ENCODE measurements at regions not wholly inside any gene's neighbourhood (a gene's known extent, or its start where the extent isn't known, plus 50 kb on each side); places are given as distances from the start of the nearest gene placed in this dataset.
"Not testable (repeated sequence)": the region's sequence is repeated elsewhere in the genome, so short reads cannot be mapped to it uniquely, and the experiment has no call there.

DNA sequence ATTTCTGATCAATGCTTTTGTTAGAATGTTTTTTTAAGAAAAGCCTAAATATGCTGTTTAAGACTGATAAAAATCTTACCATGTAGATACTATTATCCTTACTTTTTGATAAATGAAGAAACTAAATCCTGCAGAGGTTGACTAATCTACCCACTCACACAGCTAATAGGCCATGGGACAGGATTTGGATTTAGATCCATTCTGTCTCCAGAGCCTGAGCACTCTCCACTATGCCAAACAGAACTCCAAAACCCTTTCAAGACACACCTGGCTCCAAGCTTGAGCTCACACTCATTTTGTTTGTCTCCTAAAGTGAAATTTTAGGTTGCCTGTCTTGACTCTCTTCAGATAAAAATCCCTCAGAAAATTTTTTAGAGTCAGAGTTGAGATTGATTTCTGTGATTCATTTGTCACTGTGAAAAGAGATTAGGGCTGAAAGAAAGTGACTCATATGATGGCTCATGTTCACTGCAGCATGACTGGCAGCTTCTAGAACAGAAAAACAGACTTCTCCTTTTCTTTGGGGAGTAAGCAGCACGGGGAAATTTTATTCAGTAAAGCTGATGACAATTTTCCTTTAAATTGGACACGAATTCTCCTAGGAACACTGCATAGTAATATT is 132.3 kb upstream of the POT1 start:
- Histone ChIP-seq H3K27ac (no peak overlapping the region), H2AFZ (replicated peaks) (no peak overlapping the region)
- H3K27ac Mint-ChIP-seq, result no peak overlapping the region

GRCh38 chr7:125061083-125061745 is 131.6 kb upstream of the POT1 start:
- not testable (repeated sequence) for H2AFZ ChIP-seq (replicated peaks)

More for the DNA sequence above, 132.3 kb upstream of the POT1 start:
- H3K9ac ChIP-seq, result no peak overlapping the region
- no peaks in the 10 kb centered on the region for H3K27me3 ChIP-seq
- no peak overlapping the region for H3K4me3 ChIP-seq
- DNase-seq (ENCODE audit: low spot score), result peak; percentile 7
- no peaks in the 10 kb centered on the region for H3K36me3 ChIP-seq
- no peaks in the 10 kb centered on the region for H3K9me3 ChIP-seq (ENCODE audit: low read depth)
- Mint-ChIP-seq H3K4me1 (peaks cover 19% of the 10 kb centered on the region), H3K4me3 (no peak overlapping the region), H3K36me3 (no peaks in the 10 kb centered on the region), H3K27me3 (ENCODE audit: insufficient read depth, low read depth) (no peaks in the 10 kb centered on the region), H3K9me3 (no peaks in the 10 kb centered on the region)
- H3K79me2 ChIP-seq (ENCODE audit: low read depth), result no peaks in the 10 kb centered on the region
- H3K4me2 ChIP-seq, result no peak overlapping the region
- H3K4me1 ChIP-seq, result no peaks in the 10 kb centered on the region
- TF ChIP-seq EZH2phosphoT487 (IDR thresholded peaks at IDR 0.05) (no peak), EZH2 (IDR thresholded peaks at IDR 0.05) (no peak)
- TF ChIP-seq, protein P1, sequence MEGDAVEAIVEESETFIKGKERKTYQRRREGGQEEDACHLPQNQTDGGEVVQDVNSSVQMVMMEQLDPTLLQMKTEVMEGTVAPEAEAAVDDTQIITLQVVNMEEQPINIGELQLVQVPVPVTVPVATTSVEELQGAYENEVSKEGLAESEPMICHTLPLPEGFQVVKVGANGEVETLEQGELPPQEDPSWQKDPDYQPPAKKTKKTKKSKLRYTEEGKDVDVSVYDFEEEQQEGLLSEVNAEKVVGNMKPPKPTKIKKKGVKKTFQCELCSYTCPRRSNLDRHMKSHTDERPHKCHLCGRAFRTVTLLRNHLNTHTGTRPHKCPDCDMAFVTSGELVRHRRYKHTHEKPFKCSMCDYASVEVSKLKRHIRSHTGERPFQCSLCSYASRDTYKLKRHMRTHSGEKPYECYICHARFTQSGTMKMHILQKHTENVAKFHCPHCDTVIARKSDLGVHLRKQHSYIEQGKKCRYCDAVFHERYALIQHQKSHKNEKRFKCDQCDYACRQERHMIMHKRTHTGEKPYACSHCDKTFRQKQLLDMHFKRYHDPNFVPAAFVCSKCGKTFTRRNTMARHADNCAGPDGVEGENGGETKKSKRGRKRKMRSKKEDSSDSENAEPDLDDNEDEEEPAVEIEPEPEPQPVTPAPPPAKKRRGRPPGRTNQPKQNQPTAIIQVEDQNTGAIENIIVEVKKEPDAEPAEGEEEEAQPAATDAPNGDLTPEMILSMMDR (IDR thresholded peaks at IDR 0.05), result no peak
- H4K20me1 ChIP-seq (ENCODE audit: low read depth), result no peaks in the 10 kb centered on the region
- H3F3A ChIP-seq (ENCODE audit: low read depth), result no peaks in the 10 kb centered on the region

DNA sequence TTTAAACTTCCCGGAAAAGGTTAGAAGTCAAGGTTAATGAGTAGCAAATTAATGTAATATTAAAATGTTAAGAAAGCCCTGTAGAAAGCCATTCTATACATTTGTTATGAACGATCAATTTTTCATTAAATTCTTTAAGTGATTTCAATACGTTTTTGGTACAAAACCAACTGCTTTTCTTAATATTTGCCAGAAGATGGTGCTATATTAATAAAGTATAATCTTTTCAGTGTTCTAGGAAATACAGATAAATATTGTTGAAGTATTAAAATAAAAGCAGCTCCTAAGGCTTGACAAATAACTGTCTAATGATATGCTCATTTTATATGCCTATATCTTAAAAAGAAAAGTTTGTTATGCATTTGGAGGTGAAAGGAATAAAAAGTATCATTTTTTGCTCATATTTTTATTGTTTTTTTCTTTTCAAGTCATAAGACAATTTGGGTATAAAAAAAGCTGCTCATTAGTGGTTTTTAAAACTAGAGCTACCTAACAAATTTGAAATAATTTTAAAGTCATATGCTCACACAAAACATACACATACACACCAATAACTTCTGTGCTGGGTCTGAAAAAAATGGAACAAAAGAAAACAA is 130.3 kb upstream of the POT1 start:
- Histone ChIP-seq H3K27me3 (no peaks in the 10 kb centered on the region), H3K9me3 (ENCODE audit: low read depth) (no peaks in the 10 kb centered on the region), H3K4me1 (no peaks in the 10 kb centered on the region), H2AFZ (replicated peaks) (no peak overlapping the region), H3K9ac (no peak overlapping the region), H3K27ac (no peak overlapping the region), H3F3A (ENCODE audit: low read depth) (no peaks in the 10 kb centered on the region), H4K20me1 (ENCODE audit: low read depth) (no peaks in the 10 kb centered on the region), H3K4me2 (no peak overlapping the region), H3K36me3 (no peaks in the 10 kb centered on the region), H3K4me3 (no peak overlapping the region), H3K79me2 (ENCODE audit: low read depth) (no peaks in the 10 kb centered on the region)
- DNase-seq (ENCODE audit: low spot score), result no peak
- Mint-ChIP-seq H3K4me1 (peaks cover 23% of the 10 kb centered on the region), H3K27ac (no peak overlapping the region), H3K4me3 (no peak overlapping the region), H3K27me3 (ENCODE audit: insufficient read depth, low read depth) (no peaks in the 10 kb centered on the region), H3K9me3 (no peaks in the 10 kb centered on the region), H3K36me3 (no peaks in the 10 kb centered on the region)
- no peak for TF ChIP-seq EZH2phosphoT487 (IDR thresholded peaks at IDR 0.05)
- no peak for TF ChIP-seq EZH2 (IDR thresholded peaks at IDR 0.05)
- TF ChIP-seq, protein P1 (IDR thresholded peaks at IDR 0.05), result peak; percentile 51

More at GRCh38 chr7:125061083-125061745, 131.6 kb upstream of the POT1 start:
- DNase-seq (ENCODE audit: low spot score); H3K4me3 Mint-ChIP-seq; H3K4me3 ChIP-seq; H4K20me1 ChIP-seq (ENCODE audit: low read depth); H3K36me3 Mint-ChIP-seq; H3F3A ChIP-seq (ENCODE audit: low read depth); H3K27me3 Mint-ChIP-seq (ENCODE audit: insufficient read depth, low read depth); H3K4me2 ChIP-seq; H3K9me3 Mint-ChIP-seq; H3K27me3 ChIP-seq; H3K9me3 ChIP-seq (ENCODE audit: low read depth); H3K4me1 ChIP-seq; H3K36me3 ChIP-seq; H3K9ac ChIP-seq; H3K27ac ChIP-seq; H3K79me2 ChIP-seq (ENCODE audit: low read depth): not testable (repeated sequence)
- H3K4me1 Mint-ChIP-seq, result peaks cover 19% of the 10 kb centered on the region
- peak overlapping the region; percentile 28 for H3K27ac Mint-ChIP-seq

DNA sequence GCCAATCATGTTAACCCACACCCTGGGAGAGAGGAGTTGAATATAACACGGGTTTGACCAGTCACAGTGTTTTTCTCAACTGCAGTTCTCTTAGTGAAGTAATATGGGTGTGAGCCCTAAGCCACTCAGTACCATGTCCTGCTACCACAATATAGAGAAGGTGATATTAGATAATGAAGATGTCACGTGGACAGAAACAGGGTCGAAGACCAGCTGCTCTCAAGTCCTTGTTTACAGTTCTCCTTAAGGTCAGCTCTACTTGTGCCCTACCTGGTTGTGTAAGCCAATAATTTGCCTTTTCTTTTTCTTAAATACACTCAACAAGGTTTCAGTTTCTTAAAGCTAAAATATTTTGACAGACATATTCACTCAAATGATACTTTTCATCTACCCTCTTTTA is 128.3 kb upstream of the POT1 start:
- H3K27me3 Mint-ChIP-seq (ENCODE audit: insufficient read depth, low read depth), result no peaks in the 10 kb centered on the region
- no peak overlapping the region for H3K27ac Mint-ChIP-seq
- Histone ChIP-seq H3K9me3 (ENCODE audit: low read depth) (no peaks in the 10 kb centered on the region), H2AFZ (replicated peaks) (peak overlapping the region; percentile 39), H3K4me2 (no peak overlapping the region), H3K27ac (no peak overlapping the region), H3F3A (ENCODE audit: low read depth) (no peaks in the 10 kb centered on the region), H3K4me1 (no peaks in the 10 kb centered on the region), H3K36me3 (no peaks in the 10 kb centered on the region), H3K4me3 (no peak overlapping the region), H3K27me3 (no peaks in the 10 kb centered on the region), H3K79me2 (ENCODE audit: low read depth) (no peaks in the 10 kb centered on the region), H4K20me1 (ENCODE audit: low read depth) (no peaks in the 10 kb centered on the region), H3K9ac (no peak overlapping the region)
- no peaks in the 10 kb centered on the region for H3K36me3 Mint-ChIP-seq
- H3K4me3 Mint-ChIP-seq, result no peak overlapping the region
- DNase-seq (ENCODE audit: low spot score), result no peak
- peaks cover 27% of the 10 kb centered on the region for H3K4me1 Mint-ChIP-seq
- TF ChIP-seq, protein P1 (IDR thresholded peaks at IDR 0.05), result no peak
- TF ChIP-seq EZH2phosphoT487 (IDR thresholded peaks at IDR 0.05) (no peak), EZH2 (IDR thresholded peaks at IDR 0.05) (no peak)
- H3K9me3 Mint-ChIP-seq, result no peaks in the 10 kb centered on the region
